ENCODE measurements at regions not wholly inside any gene's neighbourhood (a gene's known extent, or its start where the extent isn't known, plus 50 kb on each side); places are given as distances from the start of the nearest gene placed in this dataset.

DNA sequence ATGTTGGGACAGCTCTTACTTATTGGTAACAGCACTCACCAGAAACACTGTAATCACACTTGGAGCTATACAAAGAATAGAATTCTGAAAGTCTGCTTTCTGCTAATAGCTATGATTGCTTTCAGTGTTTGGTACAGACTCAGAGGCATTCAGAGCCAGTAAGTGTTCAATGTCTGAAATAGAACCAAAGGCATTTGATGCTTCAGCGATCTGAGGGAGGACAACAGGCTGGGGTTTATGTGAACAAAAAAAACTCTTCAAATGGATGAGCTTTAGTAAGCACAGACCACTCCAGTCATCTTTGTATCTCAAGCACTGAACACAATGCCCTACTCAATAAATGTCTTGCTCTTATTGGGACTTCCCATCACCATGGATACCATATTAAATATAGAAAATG, 322.8 kb upstream of the GRM3 start:
- FAIRE-seq: no peak
- Histone ChIP-seq H3K4me1 (no peaks in the 10 kb centered on the region), H3K4me2 (no peak overlapping the region), H3K9me3 (no peaks in the 10 kb centered on the region), H3K4me3 (no peak overlapping the region), H3K27ac (no peak overlapping the region)
- POLR2A ChIA-PET: no interaction called here
- no peak for DNase-seq (ENCODE audit: low read depth in 1 of 2, low spot score in 1 of 2)
- CTCF ChIA-PET: no interaction called here
- TF ChIP-seq HDAC2 (IDR thresholded peaks at IDR 0.05): no peak
- TF ChIP-seq, protein P1, sequence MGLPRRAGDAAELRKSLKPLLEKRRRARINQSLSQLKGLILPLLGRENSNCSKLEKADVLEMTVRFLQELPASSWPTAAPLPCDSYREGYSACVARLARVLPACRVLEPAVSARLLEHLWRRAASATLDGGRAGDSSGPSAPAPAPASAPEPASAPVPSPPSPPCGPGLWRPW (IDR thresholded peaks at IDR 0.05): no peak
- TF ChIP-seq RAD21 (conservative IDR thresholded peaks at IDR 0.05 in 1 of 2, IDR thresholded peaks at IDR 0.05 in 1 of 2): no peak
- no peak for TF ChIP-seq FOXS1 (CRISPR knock-in tag; IDR thresholded peaks at IDR 0.05)
- TF ChIP-seq PHF8 (IDR thresholded peaks at IDR 0.05; ENCODE audit: borderline replicate concordance, low read depth): no peak
- no peak for TF ChIP-seq EHF (CRISPR knock-in tag; IDR thresholded peaks at IDR 0.05)
- TF ChIP-seq NPAS2 (CRISPR knock-in tag; IDR thresholded peaks at IDR 0.05; ENCODE audit: borderline replicate concordance): no peak
- WGBS (ENCODE audit: missing lambda C conversion rate): 0% methylated on average over 1 of the region's 1 CpG
- no peak for ATAC-seq

- Histone ChIP-seq H3K9me3 (no peaks in the 10 kb centered on the region), H3K27ac (no peak overlapping the region), H3K4me1 (no peaks in the 10 kb centered on the region), H3K4me3 (no peak overlapping the region), H3K4me2 (no peak overlapping the region)
- no peak for ATAC-seq
- FAIRE-seq: no peak
- POLR2A ChIA-PET: no interaction called here
- no peak for DNase-seq (ENCODE audit: low read depth in 1 of 2, low spot score in 1 of 2)
- CTCF ChIA-PET: no interaction called here
- TF ChIP-seq REST (IDR thresholded peaks at IDR 0.05) (no peak), NFE2L2 (conservative IDR thresholded peaks at IDR 0.05; ENCODE audit: low read length) (no peak), MAZ (IDR thresholded peaks at IDR 0.05; ENCODE audit: borderline replicate concordance, low read depth, low read length) (no peak), KDM1A (IDR thresholded peaks at IDR 0.05; ENCODE audit: low read depth) (no peak), CBX2 (IDR thresholded peaks at IDR 0.05; ENCODE audit: borderline replicate concordance, low read depth) (no peak), CEBPB (IDR thresholded peaks at IDR 0.05) (no peak), ESRRA (IDR thresholded peaks at IDR 0.05; ENCODE audit: borderline replicate concordance, low read length) (no peak), HOXB5 (CRISPR knock-in tag; IDR thresholded peaks at IDR 0.05) (no peak), ZSCAN20 (CRISPR knock-in tag; IDR thresholded peaks at IDR 0.05) (no peak), JUNB (IDR thresholded peaks at IDR 0.05) (no peak), CHD4 (IDR thresholded peaks at IDR 0.05; ENCODE audit: borderline replicate concordance) (no peak)
These were observed 323.4 kb upstream of the GRM3 start for GRCh38 chr7:86320341-86320740.

- Histone ChIP-seq H3K4me2 (no peak overlapping the region), H3K27ac (no peak overlapping the region), H3K4me3 (no peak overlapping the region), H3K4me1 (no peaks in the 10 kb centered on the region), H3K9me3 (no peaks in the 10 kb centered on the region)
- ATAC-seq (no peak), DNase-seq (ENCODE audit: low read depth in 1 of 2, low spot score in 1 of 2) (no peak), FAIRE-seq (no peak)
- no peak for TF ChIP-seq HOXB5 (CRISPR knock-in tag; IDR thresholded peaks at IDR 0.05)
- CTCF ChIA-PET: interaction anchor here (0.6 kb wide), 1 partner anchor 420 kb away, joined by 3 read pairs; no protein-coding TSS in a partner anchor
- POLR2A ChIA-PET: no interaction called here
- 47% methylated on average over 2 of the region's 2 CpGs for WGBS (ENCODE audit: missing lambda C conversion rate)
These were observed 329.9 kb upstream of the GRM3 start for GRCh38 chr7:86313842-86314241.

DNA sequence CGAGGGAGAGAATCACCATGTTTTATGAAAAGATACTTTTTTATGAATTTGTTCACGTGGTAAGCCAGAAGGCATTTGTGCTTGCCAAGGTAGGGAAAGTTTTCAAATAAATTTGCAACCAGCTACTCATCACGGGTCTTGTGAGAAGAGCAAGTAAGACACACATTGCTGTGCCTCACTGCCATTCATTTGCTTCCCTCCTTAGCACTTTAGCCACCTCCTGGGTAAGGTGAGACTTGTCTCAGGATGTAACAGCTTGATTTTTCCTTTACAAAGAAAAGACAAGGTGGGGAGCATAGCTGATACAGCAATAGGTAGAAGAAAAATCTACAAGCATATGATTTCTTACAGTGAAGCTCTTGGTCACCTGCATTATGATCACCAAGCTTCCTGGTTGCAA, 342.4 kb upstream of the GRM3 start:
- H3K4me2 ChIP-seq: no peak overlapping the region
- no peaks in the 10 kb centered on the region for H3K9me3 ChIP-seq
- DNase-seq (ENCODE audit: low read depth in 1 of 2, low spot score in 1 of 2) (no peak), ATAC-seq (no peak), FAIRE-seq (no peak)
- TF ChIP-seq RFX5 (IDR thresholded peaks at IDR 0.05) (no peak), MAFK (IDR thresholded peaks at IDR 0.05; ENCODE audit: partially characterized antibody) (no peak), CHD4 (IDR thresholded peaks at IDR 0.05; ENCODE audit: borderline replicate concordance) (no peak), RARB (CRISPR knock-in tag; IDR thresholded peaks at IDR 0.05) (no peak), NPAS2 (CRISPR knock-in tag; IDR thresholded peaks at IDR 0.05; ENCODE audit: borderline replicate concordance) (no peak), EHF (CRISPR knock-in tag; IDR thresholded peaks at IDR 0.05) (no peak), CTCF (IDR thresholded peaks at IDR 0.05) (no peak), MYC (IDR thresholded peaks at IDR 0.05; ENCODE audit: borderline replicate concordance, low read length) (no peak), EP300 (IDR thresholded peaks at IDR 0.05) (no peak), NFE2L2 (conservative IDR thresholded peaks at IDR 0.05; ENCODE audit: low read length) (no peak), BHLHE40 (IDR thresholded peaks at IDR 0.05; ENCODE audit: low read depth, low read length) (no peak)
- TF ChIP-seq, protein P1 (IDR thresholded peaks at IDR 0.05): no peak
- H3K4me3 ChIP-seq: no peak overlapping the region
- WGBS (ENCODE audit: missing lambda C conversion rate): 3% methylated on average over 3 of the region's 3 CpGs
- POLR2A ChIA-PET: no interaction called here
- no peak overlapping the region for H3K27ac ChIP-seq
- CTCF ChIA-PET: no interaction called here
- no peaks in the 10 kb centered on the region for H3K4me1 ChIP-seq

Data from A549 (cell line).